Gastrocnemius medialis (tissue), 4 donors: ENCODE measurements at regions not wholly inside any gene's neighbourhood (a gene's known extent, or its start where the extent isn't known, plus 50 kb on each side); places are given as distances from the start of the nearest gene placed in this dataset.

Source experiments
- CTCF ChIP-seq, 5 experiments: fragments of 450-650 bp in 3 of 5; fragments of 200-600 bp in 2 of 5; sonication (generic) in 2 of 5; IDR thresholded peaks in 4 of 5; conservative IDR thresholded peaks in 1 of 5; 1 replicate in 4 of 5; 2 replicates in 1 of 5; pipeline ENCODE4 v1.5.1; 2016 to 2019; ENCODE audit warnings: antibody characterized with exemption in 5 of 5, mild to moderate bottlenecking in 3 of 5, moderate library complexity in 3 of 5
- POLR2A ChIP-seq, 2 donors: fragments of 450-650 bp; IDR thresholded peaks; one replicate each; pipeline ENCODE4 v1.6.1; 2017; ENCODE audit warnings: antibody characterized with exemption in 2 of 2, mild to moderate bottlenecking in 2 of 2, moderate library complexity in 2 of 2

- TF ChIP-seq CTCF (IDR thresholded peaks at IDR 0.05 in 4 of 5, conservative IDR thresholded peaks at IDR 0.05 in 1 of 5): no peak
- no peak for TF ChIP-seq POLR2A (IDR thresholded peaks at IDR 0.05)
Measured at GRCh38 chr22:49551446-49551845, 276.2 kb downstream of the BRD1 start.
